GM18873 (cell line): ENCODE measurements at regions not wholly inside any gene's neighbourhood (a gene's known extent, or its start where the extent isn't known, plus 50 kb on each side); places are given as distances from the start of the nearest gene placed in this dataset.

Source experiments
- ATAC-seq: cut with Tn5 transposase; IDR thresholded peaks from one replicate; pipeline ENCODE4 v1.9.1; 2021; ENCODE audit warnings: mild to moderate bottlenecking, moderate library complexity, moderate number of reproducible peaks; ENCODE audit not compliant: unreplicated experiment, low FRiP score

DNA sequence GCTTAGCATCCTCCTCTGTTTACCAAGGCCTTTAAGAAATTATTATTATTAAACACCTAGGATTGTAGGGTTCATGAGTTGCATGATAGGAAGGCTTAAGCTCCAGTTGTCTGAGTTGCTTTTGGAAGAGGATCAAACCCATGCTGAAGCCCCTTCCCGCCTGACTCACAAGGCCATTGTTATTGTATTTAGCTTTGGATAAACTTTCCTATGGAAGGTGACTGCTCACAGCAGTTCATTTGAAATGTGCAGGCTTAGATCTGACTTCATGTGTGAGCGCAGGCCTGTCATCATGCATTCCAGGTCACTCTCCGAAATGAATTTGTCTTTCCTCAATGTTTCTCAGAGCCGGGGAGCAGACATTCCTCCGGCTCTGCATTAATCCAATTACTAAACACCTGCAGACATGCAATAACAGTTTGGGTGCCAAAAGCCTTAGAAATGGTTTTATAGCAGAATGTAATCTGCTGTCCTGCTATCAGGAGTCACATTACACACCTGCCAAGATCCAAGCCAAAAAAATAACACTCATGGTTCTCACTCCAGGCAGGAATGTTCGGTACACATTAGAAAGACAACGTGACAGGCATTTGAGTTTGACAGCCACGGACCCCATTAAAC, 119.9 kb downstream of the OSR1 start:
- no peak for ATAC-seq

DNA sequence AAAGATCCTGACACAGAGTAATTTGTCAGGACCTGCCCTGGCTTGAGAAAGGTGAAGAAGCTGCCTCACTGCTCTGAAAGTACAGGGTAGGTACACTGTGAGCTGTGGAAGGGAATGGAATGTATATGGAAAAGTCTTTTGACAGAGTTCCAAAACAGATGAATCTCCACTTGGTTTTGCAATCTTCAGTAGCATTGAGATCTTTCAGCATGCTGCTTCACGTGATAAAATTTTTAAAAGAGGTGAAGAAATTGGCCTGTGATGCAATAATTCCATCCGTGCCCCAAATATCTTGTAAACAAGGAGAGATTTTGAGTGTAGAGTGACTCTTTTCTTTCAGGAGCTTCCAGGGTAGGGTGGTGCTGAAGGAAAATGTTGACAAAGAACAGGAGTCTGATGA, 123.1 kb downstream of the OSR1 start:
- ATAC-seq = no peak

DNA sequence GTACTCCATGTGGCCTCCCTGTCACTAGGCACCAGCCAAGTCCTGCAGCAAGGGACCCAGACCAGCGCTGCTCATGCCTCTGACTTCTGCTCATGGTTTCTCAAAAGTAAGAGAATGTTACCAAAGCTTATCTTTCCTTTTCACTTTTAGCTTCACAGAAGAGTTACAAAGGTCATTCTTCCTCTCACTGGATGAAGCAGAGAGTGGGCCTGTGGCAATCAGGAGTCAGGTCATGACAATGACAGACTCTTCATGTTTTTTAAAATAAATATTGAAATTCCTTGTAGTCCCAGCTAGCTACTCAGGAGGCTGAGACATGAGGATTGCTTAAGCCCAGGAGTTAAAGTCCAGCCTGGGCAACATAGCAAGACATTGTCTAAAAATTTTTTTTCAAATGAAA, 126.1 kb downstream of the OSR1 start:
- no peak for ATAC-seq

DNA sequence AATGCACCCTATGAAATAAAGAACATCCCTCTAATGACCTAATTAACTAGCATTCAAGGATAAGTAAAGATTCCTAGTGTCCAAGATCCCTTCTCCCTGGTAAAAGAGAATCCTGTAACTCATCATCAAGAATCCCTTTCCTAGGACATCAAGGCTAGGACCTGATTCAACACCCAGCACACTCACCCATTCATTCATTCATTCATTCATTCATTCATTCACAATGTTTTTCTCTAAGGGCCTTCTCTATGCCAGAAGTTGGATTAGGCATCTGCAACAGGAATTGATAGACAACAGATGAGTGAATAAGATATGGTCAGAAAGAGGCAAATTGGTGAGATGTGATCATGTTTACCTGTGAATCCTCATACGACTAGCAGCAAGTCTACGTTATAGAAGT, 126.8 kb downstream of the OSR1 start:
- no peak for ATAC-seq

DNA sequence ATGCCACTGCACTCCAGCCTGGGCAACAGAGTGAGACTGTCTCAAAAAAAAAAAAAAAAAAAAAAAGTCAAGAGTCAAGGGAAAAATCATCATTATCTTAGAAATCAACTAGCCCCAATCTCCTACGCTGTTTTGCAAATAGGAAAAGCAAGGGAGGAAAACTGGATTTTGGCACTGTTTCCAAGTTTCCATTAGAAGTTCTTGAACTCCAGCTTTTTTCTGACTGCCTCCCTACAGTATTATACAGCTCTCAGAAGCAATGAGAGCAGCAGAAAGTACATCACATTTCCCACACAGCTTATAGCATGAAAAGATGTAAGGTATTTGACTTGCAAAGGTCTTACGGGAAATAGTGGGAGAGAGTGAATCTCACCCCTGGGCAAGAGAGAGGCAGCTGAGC, 127.8 kb downstream of the OSR1 start:
- ATAC-seq = no peak

DNA sequence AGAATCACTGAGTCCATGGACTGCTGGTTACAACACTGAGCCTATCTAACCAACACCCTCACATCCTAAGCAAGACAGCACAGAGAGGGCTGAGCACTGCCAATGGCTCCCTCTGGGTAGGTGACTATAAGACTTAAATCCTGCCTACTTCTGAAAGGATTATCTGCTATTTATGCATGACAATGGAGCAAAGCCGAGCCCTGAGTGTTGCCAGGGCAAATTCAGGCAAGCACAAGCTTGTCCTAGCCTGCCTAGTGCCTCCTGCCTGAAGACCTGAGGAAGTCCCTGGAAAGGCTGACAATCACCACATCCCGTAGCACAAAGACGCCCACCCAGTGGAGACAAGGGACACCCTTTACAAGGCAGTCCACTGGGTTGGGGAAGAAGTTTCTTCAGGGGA, 129.7 kb downstream of the OSR1 start:
- no peak for ATAC-seq

DNA sequence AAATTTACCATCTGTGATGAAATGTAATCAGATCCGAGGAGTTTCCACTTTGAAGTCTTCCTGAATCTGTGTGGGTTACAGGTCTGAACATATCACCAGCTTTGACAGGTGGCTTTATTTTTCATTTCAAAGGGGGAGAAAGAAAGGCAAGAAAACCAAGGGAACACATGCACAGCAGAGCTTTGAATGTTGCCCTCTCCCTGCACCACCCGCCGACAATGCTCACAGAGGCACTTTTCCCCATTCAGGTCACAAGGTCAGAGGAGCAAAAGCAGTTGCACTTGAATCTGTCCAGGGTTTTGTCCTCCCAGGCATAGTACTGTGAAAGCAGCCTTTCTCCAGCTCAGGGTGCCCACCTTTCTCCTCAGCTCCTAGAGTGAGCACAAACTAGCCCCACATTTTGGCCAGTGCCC, 130.2 kb downstream of the OSR1 start:
- ATAC-seq = no peak

DNA sequence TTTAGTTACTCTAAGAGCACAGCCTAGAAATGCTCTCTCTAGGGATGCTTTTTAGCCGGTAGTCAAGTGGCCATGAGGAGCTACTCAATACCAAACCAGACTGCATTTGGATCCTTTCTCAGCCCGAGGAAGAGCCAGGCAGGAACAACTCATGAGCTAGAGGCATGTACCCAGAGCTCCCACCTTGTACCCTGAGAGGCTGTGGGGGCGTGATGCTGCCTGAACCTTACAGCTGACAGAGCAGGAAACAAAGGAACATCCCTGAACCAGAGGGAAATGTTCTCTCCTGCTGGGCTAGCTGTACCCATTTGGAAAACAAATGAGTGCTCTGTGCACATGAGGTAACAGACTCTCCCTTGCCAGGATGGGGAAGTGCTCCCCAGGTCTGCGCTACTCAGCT, 131.6 kb downstream of the OSR1 start:
- no peak for ATAC-seq

DNA sequence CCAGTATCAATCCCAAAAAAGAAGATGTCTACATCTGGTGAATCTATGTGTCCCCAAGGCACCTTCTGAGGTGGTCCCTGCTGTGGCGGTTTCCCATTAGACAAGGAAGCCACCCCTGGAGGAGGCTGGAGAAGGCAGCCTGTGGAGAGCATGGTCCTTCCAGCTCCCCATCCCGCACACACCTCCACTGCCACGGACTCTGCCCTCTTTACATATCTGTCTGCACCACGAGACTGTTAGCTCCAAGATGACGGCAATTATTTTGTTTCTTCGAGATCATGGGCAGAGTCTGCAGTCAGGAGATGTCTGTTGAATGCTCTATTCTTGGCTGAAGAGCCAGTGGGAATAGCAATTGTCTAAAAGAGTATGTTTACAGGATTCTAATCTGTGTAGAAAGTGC, 132.0 kb downstream of the OSR1 start:
- no peak for ATAC-seq

DNA sequence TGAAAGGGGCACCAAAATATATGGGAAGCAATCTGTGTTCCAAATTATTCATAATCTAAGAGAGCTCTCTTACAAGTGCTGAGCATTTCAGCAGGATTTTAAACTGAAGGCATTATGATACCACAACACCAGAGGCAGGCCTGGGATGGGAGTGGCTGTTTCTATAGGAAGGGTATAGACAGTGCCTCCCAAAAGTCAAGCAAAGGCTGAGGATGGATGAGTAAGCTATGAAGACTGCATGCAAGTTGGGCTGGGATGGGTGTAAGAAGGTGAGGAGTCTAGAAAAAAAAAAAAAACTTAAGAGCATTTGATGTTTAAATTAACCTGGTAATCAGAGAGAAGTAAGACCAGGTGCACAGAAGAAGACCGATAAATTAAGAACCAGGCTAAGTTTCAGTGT, 132.5 kb downstream of the OSR1 start:
- no peak for ATAC-seq

DNA sequence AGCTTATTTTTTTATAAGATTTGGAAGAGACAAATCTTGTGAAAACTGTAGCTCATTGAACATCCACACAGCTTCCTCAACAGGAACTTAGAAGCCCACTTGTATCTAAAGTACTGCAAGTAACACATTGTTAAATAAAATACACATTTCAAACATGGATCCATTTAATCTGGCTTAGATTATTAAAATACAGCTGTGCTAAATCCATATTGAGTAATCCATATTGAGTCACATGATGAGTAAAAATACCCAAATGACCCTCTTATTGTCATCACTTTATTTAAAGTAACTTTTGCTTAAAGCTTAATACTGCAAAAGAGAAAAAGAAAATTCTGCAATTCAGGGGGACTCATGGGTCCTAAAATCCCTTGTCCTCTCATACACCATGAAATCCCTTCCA, 133.3 kb downstream of the OSR1 start:
- no peak for ATAC-seq

DNA sequence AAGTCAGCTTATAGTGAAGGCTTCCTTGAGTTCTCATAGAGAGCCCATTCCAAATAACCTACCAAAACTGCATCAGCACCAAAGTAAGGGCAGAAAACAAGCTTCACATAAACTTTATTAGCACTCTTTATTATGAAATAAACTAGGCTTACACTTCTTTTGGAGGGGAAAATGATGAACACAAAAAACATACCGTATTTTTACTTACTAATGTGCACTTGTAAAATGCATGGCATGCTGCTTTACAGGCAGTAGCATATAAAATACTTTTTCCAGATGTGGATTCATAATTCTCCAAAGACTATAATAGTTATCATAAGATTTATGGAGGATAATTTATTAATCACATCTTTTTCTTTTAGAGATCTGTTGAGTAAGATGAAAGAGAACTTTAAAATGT, 133.9 kb downstream of the OSR1 start:
- no peak for ATAC-seq

DNA sequence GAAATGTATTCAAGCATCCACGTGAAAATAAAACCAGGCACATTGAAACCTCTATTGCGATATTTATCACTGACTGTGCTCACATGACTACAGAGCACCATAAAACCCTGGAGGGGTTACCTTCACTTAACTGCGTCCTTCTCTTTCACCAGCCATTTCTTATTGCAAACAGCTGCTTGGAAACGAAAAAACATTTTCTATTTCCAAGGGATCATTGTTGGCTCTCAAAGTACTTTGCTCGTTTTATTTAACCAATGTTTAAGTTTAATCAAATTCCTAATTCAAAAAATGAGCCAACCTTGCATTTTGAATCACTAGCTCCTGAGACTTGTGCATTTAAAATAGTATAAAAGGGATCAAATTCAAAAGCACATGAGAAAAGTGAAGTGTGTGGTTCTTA, 134.4 kb downstream of the OSR1 start:
- ATAC-seq = no peak

DNA sequence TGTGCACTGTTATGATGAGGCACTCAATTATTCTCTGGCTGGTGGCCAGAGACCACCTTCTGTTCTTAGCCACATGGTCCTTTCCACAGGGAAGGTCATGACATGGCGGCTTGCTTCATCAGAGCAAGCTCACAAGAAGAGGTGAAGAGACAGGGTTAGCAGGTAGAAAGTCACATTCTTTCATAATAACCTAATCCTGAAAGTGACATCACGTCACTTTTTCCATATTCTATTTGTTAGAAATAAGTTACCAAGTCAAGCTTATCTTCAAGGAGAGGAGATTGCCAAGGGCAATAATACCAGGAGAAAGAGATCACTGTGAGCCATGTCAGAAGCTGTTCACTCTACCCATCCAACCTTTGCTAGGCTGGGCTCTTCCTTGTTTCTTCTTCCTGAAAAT, 139.4 kb downstream of the OSR1 start:
- no peak for ATAC-seq

DNA sequence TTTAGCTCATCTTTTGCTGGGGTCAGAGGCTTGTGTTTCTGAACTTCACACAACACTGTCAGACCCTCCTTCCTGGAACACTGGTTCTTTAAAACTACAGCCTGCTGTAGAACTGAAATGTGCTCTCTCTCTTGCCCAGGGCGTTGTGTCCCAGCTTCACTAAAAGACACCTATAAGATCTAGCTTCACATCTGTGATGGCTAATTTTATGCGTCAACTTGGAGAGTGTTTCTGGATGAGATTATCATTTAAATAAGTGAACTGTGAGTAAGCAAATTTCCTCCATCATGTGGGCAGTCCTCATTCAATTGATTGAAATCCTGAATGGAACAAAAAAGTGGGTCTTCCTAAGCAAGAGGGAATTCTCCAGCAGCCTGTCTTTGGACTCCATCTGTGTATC, 140.3 kb downstream of the OSR1 start:
- no peak for ATAC-seq

DNA sequence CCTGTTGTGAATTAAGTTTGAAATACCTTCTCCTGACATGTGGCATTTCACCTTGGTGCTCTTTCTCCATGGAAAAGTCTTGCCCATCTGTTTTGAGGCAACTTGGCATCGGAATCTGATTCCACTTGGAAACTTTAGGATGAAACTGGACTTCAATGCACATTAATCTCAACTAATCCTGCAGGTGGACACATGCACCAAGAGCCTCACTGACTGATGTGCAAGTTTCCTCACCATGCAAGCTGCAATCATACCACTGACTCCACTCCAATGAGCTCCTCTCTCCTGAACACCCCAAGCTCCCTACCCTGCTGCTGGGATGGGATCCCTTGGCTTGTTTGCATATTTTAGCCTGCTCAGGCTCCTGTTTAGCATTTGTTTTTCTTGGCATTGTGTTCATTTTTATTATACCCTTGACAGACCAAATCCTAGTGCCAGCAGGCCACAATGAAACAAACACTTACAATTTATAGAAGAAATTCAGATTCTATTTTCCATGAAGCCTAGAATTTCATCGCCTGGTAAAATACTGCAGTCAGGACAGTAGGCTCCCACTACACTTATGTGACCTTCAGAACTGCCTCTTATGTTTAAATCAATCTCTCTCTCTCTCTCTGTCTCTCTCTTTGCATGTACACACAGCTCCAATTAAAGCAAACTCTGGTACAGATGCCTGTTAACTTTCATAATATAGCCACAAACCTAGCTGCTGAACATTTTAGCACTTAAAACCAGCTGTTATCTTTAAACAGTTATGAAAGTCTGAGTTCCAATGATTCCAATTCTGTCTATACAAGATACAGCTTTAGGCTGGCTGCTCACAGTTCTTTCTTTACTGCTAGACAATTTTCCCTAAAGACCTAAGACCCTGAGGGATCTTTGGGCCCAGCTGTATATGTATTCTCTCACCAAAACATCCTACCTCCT, 141.5 kb downstream of the OSR1 start:
- ATAC-seq = no peak

DNA sequence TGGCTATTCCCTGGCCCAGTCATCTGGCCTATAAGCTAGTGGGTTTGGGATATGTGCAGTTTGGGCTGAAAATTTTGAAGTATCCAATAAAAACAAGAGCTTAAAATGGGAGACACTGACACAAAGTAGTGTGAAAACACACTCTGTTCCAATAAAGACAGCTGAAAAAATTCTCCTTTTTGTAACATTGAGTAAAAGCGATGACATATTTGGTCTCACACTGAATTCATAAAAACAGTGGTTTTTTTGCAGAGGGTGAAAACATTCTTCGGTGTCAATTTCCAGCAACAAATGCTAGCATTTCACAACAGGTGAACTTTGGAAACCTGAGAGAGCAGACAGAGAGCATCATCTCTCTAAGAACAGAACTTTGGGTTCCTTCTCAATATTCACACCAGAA, 142.2 kb downstream of the OSR1 start:
- ATAC-seq = no peak

DNA sequence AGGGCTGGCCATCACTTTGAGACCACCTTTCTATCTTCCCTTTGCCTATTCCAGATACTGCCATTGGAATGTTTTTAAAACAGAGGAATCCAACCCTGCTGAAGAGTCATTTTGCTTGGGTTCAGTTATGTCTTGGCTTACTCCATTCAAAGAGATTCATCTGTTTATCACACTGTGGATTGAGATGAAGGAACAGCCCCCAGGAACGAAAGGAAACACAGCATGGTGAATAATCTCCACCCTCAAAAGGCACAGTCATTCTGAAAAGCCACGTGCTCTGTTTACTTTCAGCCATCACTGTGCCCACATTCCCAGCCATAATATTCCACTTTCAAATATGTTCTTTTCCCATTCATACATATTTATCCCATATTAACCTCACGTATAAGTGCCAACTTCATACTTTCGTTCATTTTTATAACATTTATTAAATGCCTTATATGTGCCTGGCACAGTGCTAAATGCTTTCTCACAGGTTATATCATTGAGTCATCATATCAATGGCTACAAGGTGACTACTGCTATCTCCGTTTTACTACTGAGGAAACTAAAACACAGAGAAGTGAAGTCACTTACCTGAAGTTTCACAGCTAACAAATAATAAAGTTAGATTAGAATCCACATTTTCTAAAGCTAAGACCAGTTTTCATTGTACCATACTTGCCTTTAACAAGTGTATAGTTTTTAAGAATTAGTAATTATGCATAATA, 143.6 kb downstream of the OSR1 start:
- ATAC-seq = no peak

DNA sequence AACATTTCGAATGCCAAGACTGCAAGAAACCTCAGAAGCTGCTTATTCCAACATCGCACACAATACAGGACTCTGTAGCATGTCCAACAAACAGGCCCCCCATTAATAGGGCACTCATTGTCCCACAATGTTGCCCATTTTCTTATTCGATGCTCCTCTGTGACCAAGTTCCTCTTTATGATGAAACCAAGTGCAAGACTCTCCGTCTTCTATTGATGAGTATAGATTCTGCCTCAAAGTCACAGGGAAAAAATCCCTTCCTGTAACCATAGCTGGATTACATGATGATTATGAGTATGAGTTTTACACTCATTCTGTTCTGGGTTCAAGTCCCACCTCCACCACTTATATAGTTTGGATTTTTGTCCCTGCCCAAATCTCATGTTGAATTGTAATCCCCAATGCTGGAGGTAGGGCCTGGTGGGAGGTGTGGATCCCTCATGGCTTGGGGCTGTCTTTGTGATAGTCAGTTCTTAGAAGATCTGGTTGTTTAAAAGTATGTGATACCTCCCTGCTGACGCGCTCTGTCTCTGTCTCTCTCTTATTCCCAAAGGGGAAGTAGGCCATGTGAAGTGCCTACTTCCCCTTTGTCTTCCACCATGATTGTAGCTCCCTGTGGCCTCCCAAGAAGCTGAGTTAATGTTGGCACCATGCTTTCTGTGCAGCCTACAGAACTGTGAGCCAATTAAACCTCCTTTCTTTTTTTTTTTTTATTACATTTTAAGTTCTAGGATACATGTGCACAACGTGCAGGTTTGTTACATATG, 148.7 kb downstream of the OSR1 start:
- no peak for ATAC-seq

DNA sequence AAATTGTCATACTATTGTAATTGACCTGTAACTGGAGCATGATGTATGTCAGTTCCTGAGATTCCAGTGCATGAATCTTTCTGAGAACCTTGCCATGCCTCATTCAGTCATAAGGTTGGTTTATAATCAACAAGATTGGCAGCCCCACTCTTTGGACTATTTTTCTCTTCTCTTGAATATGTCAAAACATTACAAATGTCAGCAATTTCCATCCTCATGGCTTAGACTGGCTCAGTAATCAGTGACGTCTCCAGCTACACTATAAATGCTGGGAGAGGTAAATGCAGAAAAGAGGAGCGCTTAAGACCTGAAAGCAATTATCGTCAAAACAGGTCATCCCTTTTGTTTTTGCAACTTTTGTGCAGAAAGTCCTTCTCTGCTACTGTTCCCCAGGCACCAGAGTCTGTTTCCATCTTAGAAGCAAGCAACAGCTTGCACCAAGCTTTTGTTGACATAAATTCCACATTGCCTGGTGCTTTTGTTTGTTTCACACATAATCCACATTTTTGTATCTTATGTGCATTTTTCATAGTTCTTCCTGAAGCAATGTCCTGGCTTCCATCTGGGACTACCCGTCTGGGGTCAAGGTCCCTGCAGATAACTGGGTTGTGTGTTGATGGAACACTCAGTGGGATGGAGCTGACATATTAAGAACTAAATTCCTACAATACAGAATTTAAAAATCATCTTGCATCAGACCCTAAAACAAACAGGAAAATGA, 149.8 kb downstream of the OSR1 start:
- ATAC-seq = no peak
